ENCODE measurements at regions not wholly inside any gene's neighbourhood (a gene's known extent, or its start where the extent isn't known, plus 50 kb on each side); places are given as distances from the start of the nearest gene placed in this dataset.

DNA sequence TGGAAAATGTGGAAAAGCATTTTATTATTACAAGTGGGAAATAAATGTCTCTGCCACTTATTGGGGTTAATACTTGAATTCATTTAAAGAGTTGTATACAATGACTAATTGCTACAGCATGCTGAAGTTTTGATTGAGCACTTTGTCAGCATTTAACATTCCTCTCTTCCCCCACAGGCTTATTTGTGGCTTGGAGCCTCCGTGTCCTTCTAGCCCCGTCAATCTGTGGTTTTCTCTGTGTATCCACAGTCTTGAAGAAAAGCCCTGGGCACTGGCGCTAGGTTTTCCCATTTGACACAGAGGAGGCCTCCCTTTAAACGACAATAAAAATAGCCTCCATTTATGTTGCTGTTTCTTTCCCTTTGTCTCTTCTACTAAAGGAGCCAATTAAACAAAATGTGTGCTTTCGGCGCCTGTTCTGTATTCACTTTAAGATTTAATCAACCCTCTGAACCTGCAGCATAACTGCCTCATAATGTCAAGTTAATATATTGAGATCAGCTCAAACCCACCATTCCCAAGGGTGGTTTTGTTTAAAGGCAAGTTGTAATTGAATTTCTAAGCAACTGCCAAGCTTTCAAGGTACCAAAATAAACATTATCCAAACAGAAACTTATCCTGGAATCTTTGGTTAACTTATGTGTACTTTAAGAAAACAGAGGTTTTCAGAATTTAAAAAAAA lies 92.9 kb upstream of the ADRA1D start:
- TF ChIP-seq POLR2AphosphoS5 (IDR thresholded peaks at IDR 0.05; ENCODE audit: borderline replicate concordance, low read depth, low read length) = no peak; the same call in 1 of the 2 replicates
- TF ChIP-seq EZH2 (IDR thresholded peaks at IDR 0.05) = no peak
